HG03457 (cell line): ENCODE measurements at regions not wholly inside any gene's neighbourhood (a gene's known extent, or its start where the extent isn't known, plus 50 kb on each side); places are given as distances from the start of the nearest gene placed in this dataset.
A peak's percentile ranks its signal among the peaks of the same experiment; 100 is the strongest.

Experiments
- ATAC-seq: cut with Tn5 transposase; IDR thresholded peaks from one replicate; pipeline ENCODE4 v1.9.1; 2021; ENCODE audit warnings: moderate number of reproducible peaks; ENCODE audit not compliant: unreplicated experiment

GRCh38 chr6:7960848-7961247 is 50.3 kb upstream of the TXNDC5 start:
- peak; percentile 33 for ATAC-seq
